ACC112 (cell line): ENCODE measurements at regions not wholly inside any gene's neighbourhood (a gene's known extent, or its start where the extent isn't known, plus 50 kb on each side); places are given as distances from the start of the nearest gene placed in this dataset.
A peak's percentile ranks its signal among the peaks of the same experiment; 100 is the strongest.

Source experiments
- H2AFZ ChIP-seq: fragments of 200-600 bp; sonication (generic); one replicate; pipeline ENCODE4 v1.6.0; 2017; ENCODE audit warnings: antibody characterized with exemption, low read length; ENCODE audit not compliant: unreplicated experiment
- H3K27ac ChIP-seq: fragments of 200-600 bp; sonication (generic); 2 replicates; pipeline ENCODE4 v1.5.1; 2014; ENCODE audit warnings: low read depth, mild to moderate bottlenecking, antibody characterized with exemption, low read length, moderate library complexity
- H3K27me3 ChIP-seq: fragments of 200-600 bp; sonication (generic); 2 replicates; pipeline ENCODE4 v1.6.1; 2014; ENCODE audit warnings: mild to moderate bottlenecking, antibody characterized with exemption, low read length, moderate library complexity, mixed read lengths; ENCODE audit not compliant: insufficient read depth
- H3K36me3 ChIP-seq: fragments of 200-600 bp; sonication (generic); 2 replicates; pipeline ENCODE4 v1.6.1; 2016; ENCODE audit warnings: mild to moderate bottlenecking, antibody characterized with exemption, low read length, moderate library complexity, mixed read lengths; ENCODE audit not compliant: insufficient read depth
- H3K4me1 ChIP-seq: fragments of 200-600 bp; sonication (generic); one replicate; pipeline ENCODE4 v1.6.1; 2016; ENCODE audit warnings: low read length, mixed read lengths; ENCODE audit not compliant: insufficient read depth, unreplicated experiment, control insufficient read depth
- H3K4me3 ChIP-seq: fragments of 200-600 bp; sonication (generic); 2 replicates; pipeline ENCODE4 v1.5.1; 2014; ENCODE audit warnings: mild to moderate bottlenecking, low read depth, low read length
- H3K79me2 ChIP-seq: fragments of 200-600 bp; sonication (generic); one replicate; pipeline ENCODE4 v1.6.0; 2016; ENCODE audit warnings: low read length; ENCODE audit not compliant: control insufficient read depth, unreplicated experiment, insufficient read depth

GRCh38 chr5:77882670-77883257, 106.6 kb upstream of the TBCA start:
- Histone ChIP-seq H3K4me1 (peaks cover 43% of the 10 kb centered on the region), H2AFZ (peak overlapping the region; percentile 3), H3K79me2 (no peaks in the 10 kb centered on the region), H3K27ac (peak overlapping the region; percentile 74), H3K4me3 (no peak overlapping the region), H3K36me3 (no peaks in the 10 kb centered on the region), H3K27me3 (no peaks in the 10 kb centered on the region)

- peak overlapping the region; percentile 74 for H3K27ac ChIP-seq
- no peaks in the 10 kb centered on the region for H3K36me3 ChIP-seq
- H3K27me3 ChIP-seq = no peaks in the 10 kb centered on the region
- no peak overlapping the region for H3K4me3 ChIP-seq
- H3K4me1 ChIP-seq = peaks cover 54% of the 10 kb centered on the region
- H2AFZ ChIP-seq = no peak overlapping the region
- H3K79me2 ChIP-seq = no peaks in the 10 kb centered on the region
These were observed 105.4 kb upstream of the TBCA start for GRCh38 chr5:77881528-77881927.

- peak overlapping the region; percentile 77 for H2AFZ ChIP-seq
- no peak overlapping the region for H3K27ac ChIP-seq
- peaks cover 47% of the 10 kb centered on the region for H3K4me1 ChIP-seq
- H3K79me2 ChIP-seq = no peaks in the 10 kb centered on the region
- H3K27me3 ChIP-seq = no peaks in the 10 kb centered on the region
- peak overlapping the region; percentile 74; the same call in 1 of the 2 replicates for H3K4me3 ChIP-seq
- H3K36me3 ChIP-seq = no peaks in the 10 kb centered on the region
These were observed 101.6 kb upstream of the TBCA start for GRCh38 chr5:77877516-77878355.

- no peaks in the 10 kb centered on the region for H3K79me2 ChIP-seq
- peaks cover 39% of the 10 kb centered on the region for H3K4me1 ChIP-seq
- H3K4me3 ChIP-seq = peak overlapping the region; percentile 74
- no peaks in the 10 kb centered on the region for H3K27me3 ChIP-seq
- peak overlapping the region; percentile 92 for H2AFZ ChIP-seq
- no peaks in the 10 kb centered on the region for H3K36me3 ChIP-seq
- no peak overlapping the region for H3K27ac ChIP-seq
These were observed 100.8 kb upstream of the TBCA start for GRCh38 chr5:77876862-77877502.

GRCh38 chr5:77876316-77876715, 100.2 kb upstream of the TBCA start:
- Histone ChIP-seq H3K27me3 (no peaks in the 10 kb centered on the region), H3K4me3 (no peak overlapping the region), H3K4me1 (peaks cover 33% of the 10 kb centered on the region), H3K79me2 (no peaks in the 10 kb centered on the region), H2AFZ (peak overlapping the region; percentile 92), H3K36me3 (no peaks in the 10 kb centered on the region), H3K27ac (no peak overlapping the region)

GRCh38 chr5:77874691-77875090, 98.6 kb upstream of the TBCA start:
- peaks cover 19% of the 10 kb centered on the region for H3K4me1 ChIP-seq
- no peak overlapping the region for H3K4me3 ChIP-seq
- no peaks in the 10 kb centered on the region for H3K36me3 ChIP-seq
- no peaks in the 10 kb centered on the region for H3K79me2 ChIP-seq
- H2AFZ ChIP-seq = no peak overlapping the region
- H3K27me3 ChIP-seq = no peaks in the 10 kb centered on the region
- H3K27ac ChIP-seq = no peak overlapping the region

GRCh38 chr5:77873239-77873638, 97.1 kb upstream of the TBCA start:
- Histone ChIP-seq H3K4me3 (no peak overlapping the region), H3K27me3 (no peaks in the 10 kb centered on the region), H3K36me3 (no peaks in the 10 kb centered on the region), H3K4me1 (peaks cover 12% of the 10 kb centered on the region), H2AFZ (no peak overlapping the region), H3K27ac (no peak overlapping the region), H3K79me2 (no peaks in the 10 kb centered on the region)

GRCh38 chr5:77871946-77872345, 95.8 kb upstream of the TBCA start:
- Histone ChIP-seq H3K4me3 (no peak overlapping the region), H3K27me3 (no peaks in the 10 kb centered on the region), H3K36me3 (no peaks in the 10 kb centered on the region), H3K27ac (no peak overlapping the region), H3K4me1 (peaks cover 8% of the 10 kb centered on the region), H3K79me2 (no peaks in the 10 kb centered on the region), H2AFZ (no peak overlapping the region)

GRCh38 chr5:77871016-77871415, 94.9 kb upstream of the TBCA start:
- no peaks in the 10 kb centered on the region for H3K36me3 ChIP-seq
- peaks cover 4% of the 10 kb centered on the region for H3K4me1 ChIP-seq
- H3K27me3 ChIP-seq = no peaks in the 10 kb centered on the region
- no peak overlapping the region for H3K4me3 ChIP-seq
- H3K79me2 ChIP-seq = no peaks in the 10 kb centered on the region
- H3K27ac ChIP-seq = no peak overlapping the region
- no peak overlapping the region for H2AFZ ChIP-seq

GRCh38 chr5:77869116-77869798, 93.1 kb upstream of the TBCA start:
- no peaks in the 10 kb centered on the region for H3K36me3 ChIP-seq
- H3K79me2 ChIP-seq = no peaks in the 10 kb centered on the region
- H3K4me3 ChIP-seq = no peak overlapping the region
- H3K27me3 ChIP-seq = no peaks in the 10 kb centered on the region
- no peak overlapping the region for H2AFZ ChIP-seq
- H3K27ac ChIP-seq = no peak overlapping the region
- H3K4me1 ChIP-seq = peaks cover 4% of the 10 kb centered on the region
